Omental fat pad (tissue), 3 donors: ENCODE measurements at regions not wholly inside any gene's neighbourhood (a gene's known extent, or its start where the extent isn't known, plus 50 kb on each side); places are given as distances from the start of the nearest gene placed in this dataset.

Experiments used
- ATAC-seq: fragments of 150-250 bp; one replicate; pipeline ENCODE4 v1.9.1; 2016; ENCODE audit warnings: mild to moderate bottlenecking, moderate library complexity; ENCODE audit not compliant: low FRiP score
- DNase-seq: peaks from one replicate; pipeline ENCODE4 v3.0.0-alpha.2; 2019; ENCODE audit warnings: low spot score
- CTCF ChIP-seq, 3 donors: fragments of 450-650 bp; IDR thresholded peaks; one replicate each; pipeline ENCODE4 v1.5.1; 2016 to 2017; ENCODE audit warnings: antibody characterized with exemption in 3 of 3, mild to moderate bottlenecking in 3 of 3, moderate library complexity in 2 of 3

DNA sequence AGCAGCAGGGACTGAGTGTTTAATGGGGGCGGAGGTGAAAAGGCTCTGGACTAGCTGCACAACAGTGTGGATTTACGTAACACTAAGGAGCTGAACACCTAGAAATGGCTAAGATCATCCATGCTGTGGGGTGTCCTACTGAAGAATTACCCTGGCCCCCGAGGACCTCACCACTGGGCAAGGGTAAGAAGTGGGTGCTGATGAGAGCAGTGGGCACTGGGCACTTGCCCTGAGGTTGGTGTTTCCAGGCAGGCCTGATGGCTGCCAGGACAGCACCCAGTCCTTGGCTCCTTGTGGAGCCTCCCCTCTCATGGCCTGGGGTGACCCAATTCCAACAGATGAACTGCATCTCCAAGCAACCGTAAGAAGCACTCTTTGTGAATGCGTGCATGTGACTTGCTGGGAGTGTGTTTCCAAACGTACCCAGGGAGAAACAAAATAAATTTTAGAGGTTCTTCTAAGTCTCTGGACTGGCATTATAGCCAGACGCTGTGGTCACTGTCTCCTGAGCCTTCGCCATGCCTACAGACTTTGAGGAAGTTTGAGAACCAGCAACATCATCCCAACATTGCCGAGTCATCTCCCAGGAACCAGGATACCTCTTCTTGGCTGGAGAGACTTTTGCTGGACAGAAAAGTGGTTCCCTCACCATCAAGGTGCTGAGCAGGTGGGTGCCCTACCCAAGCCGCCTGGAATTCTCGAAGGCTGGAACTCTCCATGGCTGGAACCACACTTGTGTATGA, 245.9 kb downstream of the ERMARD start:
- no peak for TF ChIP-seq CTCF (IDR thresholded peaks at IDR 0.05)
- ATAC-seq (no peak), DNase-seq (no peak)

DNA sequence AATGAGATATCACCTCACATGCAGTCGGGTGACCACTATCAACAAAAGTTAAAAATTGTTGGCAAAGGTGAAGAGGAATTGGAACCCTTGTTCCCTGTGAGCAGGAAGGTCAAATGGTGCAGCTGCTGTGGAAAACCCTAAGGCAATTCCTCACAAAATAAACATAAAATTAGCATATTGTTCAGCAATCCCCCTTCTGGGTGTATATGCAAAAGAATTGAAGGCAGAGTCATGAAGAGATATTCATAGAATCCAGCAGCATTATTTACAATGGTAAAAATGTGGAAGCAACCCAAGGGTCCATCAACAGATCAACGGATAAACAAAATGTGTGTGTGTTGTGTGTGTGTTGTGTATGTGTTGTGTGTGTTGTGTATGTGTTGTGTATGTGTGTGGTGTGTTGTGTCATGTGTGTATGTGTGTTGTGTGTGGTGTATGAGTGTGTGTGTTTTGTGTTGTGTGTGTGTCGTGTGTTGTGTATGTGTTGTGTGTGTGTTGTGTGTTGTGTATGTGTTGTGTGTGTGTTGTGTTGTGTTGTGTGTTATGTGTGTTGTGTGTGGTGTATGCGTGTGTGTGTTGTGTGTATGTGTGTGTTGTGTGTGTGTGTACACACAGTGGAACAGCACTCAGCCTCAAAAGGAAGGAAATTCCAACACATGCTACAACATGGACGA, 245.1 kb downstream of the ERMARD start:
- DNase-seq = no peak
- no peak for TF ChIP-seq CTCF (IDR thresholded peaks at IDR 0.05)
- ATAC-seq = no peak

- TF ChIP-seq CTCF (IDR thresholded peaks at IDR 0.05) = no peak
- ATAC-seq (no peak), DNase-seq (no peak)
Observed at GRCh38 chr6:169994739-169995138, 243.3 kb downstream of the ERMARD start.

DNA sequence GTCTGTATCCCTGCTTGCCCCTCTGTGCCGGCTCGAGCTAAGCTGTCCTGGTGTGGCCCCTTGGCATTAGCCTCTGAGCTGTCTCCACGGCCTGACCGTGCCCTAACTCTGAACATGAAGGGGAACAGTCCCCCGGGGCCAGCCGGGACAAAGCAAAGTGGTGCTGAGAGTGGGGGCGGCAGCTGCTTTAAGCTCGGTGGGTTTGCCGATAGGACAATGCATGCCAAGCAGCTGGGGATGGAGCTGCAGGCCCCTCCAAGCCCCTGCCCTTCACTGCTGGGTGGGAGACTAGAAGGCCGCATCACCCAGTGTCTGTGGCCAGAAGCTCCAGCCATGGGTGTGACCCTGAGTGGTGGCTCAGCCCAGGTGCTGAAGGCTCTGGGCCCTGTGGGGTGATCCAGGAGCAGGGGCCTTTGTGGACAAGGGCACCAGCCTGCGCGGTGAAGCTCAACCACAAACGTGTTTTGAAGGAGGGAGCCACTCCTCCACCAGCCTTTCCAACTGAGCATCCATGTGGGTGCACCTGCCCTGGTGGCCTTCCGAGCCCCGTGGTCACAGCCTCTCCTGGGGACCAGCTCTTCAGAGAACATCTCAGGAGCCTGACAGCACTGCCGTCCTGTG, 242.5 kb downstream of the ERMARD start:
- TF ChIP-seq CTCF (IDR thresholded peaks at IDR 0.05) = no peak
- no peak for DNase-seq

DNA sequence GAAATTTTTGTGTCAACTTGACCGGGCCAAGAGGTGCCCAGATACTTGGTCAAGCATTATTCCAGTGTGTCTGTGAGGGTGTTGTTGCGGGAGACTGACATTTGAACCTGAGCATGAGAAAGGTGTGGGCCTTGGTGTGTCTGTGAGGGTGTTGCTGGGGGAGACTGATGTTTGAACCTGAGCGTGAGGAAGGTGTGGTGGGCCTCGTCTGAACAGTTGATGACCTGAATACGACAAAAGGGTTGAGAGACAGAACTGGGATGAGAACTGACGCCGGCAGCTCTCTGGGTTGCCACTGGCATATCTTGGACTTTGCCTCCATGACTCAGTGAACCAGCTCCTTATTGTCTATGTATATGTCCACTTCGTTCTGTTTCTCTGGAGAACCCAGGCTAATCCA, 240.5 kb downstream of the ERMARD start:
- DNase-seq (no peak), ATAC-seq (no peak)
- TF ChIP-seq CTCF (IDR thresholded peaks at IDR 0.05) = no peak

More for the DNA sequence above, 242.5 kb downstream of the ERMARD start:
- ATAC-seq = no peak

GRCh38 chr6:169991031-169991390, 239.6 kb downstream of the ERMARD start:
- no peak for ATAC-seq
- no peak for DNase-seq
- no peak for TF ChIP-seq CTCF (IDR thresholded peaks at IDR 0.05)
